Adrenal gland (tissue), 9 donors: ENCODE measurements at regions not wholly inside any gene's neighbourhood (a gene's known extent, or its start where the extent isn't known, plus 50 kb on each side); places are given as distances from the start of the nearest gene placed in this dataset.
"Not testable (repeated sequence)": the region's sequence is repeated elsewhere in the genome, so short reads cannot be mapped to it uniquely, and the experiment has no call there.

Experiments
- DNase-seq, 7 donors: peaks; one replicate each; pipeline ENCODE4 v3.0.0-alpha.2; 2019 to 2020
- H3K27ac ChIP-seq, 5 donors: fragments of 200-600 bp; sonication (generic) in 4 of 5; 1 replicate in 3 of 5; 2 replicates in 2 of 5; pipeline versions ENCODE4 v1.5.1 to v1.8.0; 2016 to 2020; ENCODE audit warnings: mild to moderate bottlenecking in 1 of 5
- H3K27me3 ChIP-seq: fragments of 200-600 bp; 2 replicates; pipeline ENCODE4 v1.8.0; 2021
- H3K36me3 ChIP-seq, 2 donors: fragments of 200-600 bp; replicated peaks in 1 of 2; 1 replicate in 1 of 2; 2 replicates in 1 of 2; pipeline versions ENCODE4 v1.5.1 to v1.8.0; 2018 to 2022
- H3K4me1 ChIP-seq, 2 donors: fragments of 200-600 bp; replicated peaks in 1 of 2; 1 replicate in 1 of 2; 2 replicates in 1 of 2; pipeline versions ENCODE4 v1.5.1 to v1.8.0; 2018 to 2021
- H3K4me3 ChIP-seq, 4 donors: fragments of 200-600 bp; sonication (generic) in 3 of 4; one replicate each; pipeline ENCODE4 v1.5.1; 2016 to 2018
- H3K9me3 ChIP-seq, 3 donors: fragments of 200-600 bp; sonication (generic) in 1 of 3; replicated peaks in 1 of 3; 1 replicate in 2 of 3; 2 replicates in 1 of 3; pipeline versions ENCODE4 v1.5.1 to v1.8.0; 2016 to 2021
- WGBS, 4 donors: extraction: QIAGEN DNeasy Blood & Tissue Kit in 2 of 4; methylation state at CpG; one replicate each; pipeline versions ENCODE4 v1.1.5 to v1.1.7; 2013 to 2017; 5-methylcytosine and 5-hydroxymethylcytosine counted together
- intact Hi-C, 2 donors: fragments of 100-400 bp; cut with DNase I; formaldehyde crosslinking; loops; one replicate each; pipeline versions ENCODE4 v1.14.1 to v1.15.0; 2022 to 2023
- donor health status: healthy with polysubstance abuse.
- donor health status: Bipolar disorder and iron deficiency.
- donor health status: DM: yes; HTN: yes; CAD: no.
- donor health status: DM: no; HTN: no; CAD: no.
- donor health status: DM: no; HTN: no; CAD: no.

GRCh38 chr1:120519196-120519595 lies 104.4 kb downstream of the NBPF8 start:
- H3K9me3 ChIP-seq, H3K4me3 ChIP-seq, H3K36me3 ChIP-seq, H3K27ac ChIP-seq, H3K4me1 ChIP-seq, H3K27me3 ChIP-seq, intact Hi-C loops, DNase-seq: not testable (repeated sequence)
- 56 to 100% (median 92%) methylated on average over 1 of the region's 8 CpGs; no CpG with 5 or more reads in 1 of the 4 donors for WGBS, 4 donors

- WGBS, 4 donors = 80 to 92% (median 85%) methylated on average over 1 to 2 of the region's 7 CpGs
- intact Hi-C loops, DNase-seq, H3K27me3 ChIP-seq, H3K9me3 ChIP-seq, H3K4me1 ChIP-seq, H3K27ac ChIP-seq, H3K36me3 ChIP-seq, H3K4me3 ChIP-seq: not testable (repeated sequence)
Measured at GRCh38 chr1:120524416-120524815, 109.6 kb downstream of the NBPF8 start.

- 86 to 100% (median 98%) methylated on average over 1 to 2 of the region's 3 CpGs for WGBS, 4 donors
- H3K36me3 ChIP-seq, H3K27me3 ChIP-seq, H3K9me3 ChIP-seq, intact Hi-C loops, H3K27ac ChIP-seq, H3K4me3 ChIP-seq, DNase-seq, H3K4me1 ChIP-seq: not testable (repeated sequence)
Measured at GRCh38 chr1:120525386-120525785, 110.6 kb downstream of the NBPF8 start.

- DNase-seq = not testable (repeated sequence)
- WGBS, 4 donors = 84 to 90% (median 87%) methylated on average over 4 to 5 of the region's 5 CpGs
Measured at GRCh38 chr1:120529475-120530089, 114.7 kb downstream of the NBPF8 start.

GRCh38 chr1:120531455-120531854 lies 116.6 kb downstream of the NBPF8 start:
- WGBS, 4 donors = 100% methylated on average over 1 of the region's 3 CpGs; no CpG with 5 or more reads in 2 of the 4 donors
- intact Hi-C loops, H3K4me3 ChIP-seq, H3K9me3 ChIP-seq, H3K4me1 ChIP-seq, H3K27ac ChIP-seq, H3K27me3 ChIP-seq, H3K36me3 ChIP-seq, DNase-seq: not testable (repeated sequence)

More at GRCh38 chr1:120529475-120530089, 114.7 kb downstream of the NBPF8 start:
- H3K27ac ChIP-seq, H3K4me3 ChIP-seq, H3K27me3 ChIP-seq, H3K4me1 ChIP-seq, intact Hi-C loops, H3K9me3 ChIP-seq, H3K36me3 ChIP-seq: not testable (repeated sequence)

GRCh38 chr1:120534361-120535047 lies 119.7 kb downstream of the NBPF8 start:
- DNase-seq, H3K27me3 ChIP-seq, H3K36me3 ChIP-seq, H3K27ac ChIP-seq, H3K4me1 ChIP-seq, H3K4me3 ChIP-seq, intact Hi-C loops, H3K9me3 ChIP-seq: not testable (repeated sequence)
- WGBS, 4 donors = 39 to 56% (median 55%) methylated on average over 2 of the region's 2 CpGs

- H3K27ac ChIP-seq, H3K27me3 ChIP-seq, intact Hi-C loops, H3K9me3 ChIP-seq, DNase-seq, H3K4me3 ChIP-seq, H3K4me1 ChIP-seq, H3K36me3 ChIP-seq: not testable (repeated sequence)
- 73 to 95% (median 88%) methylated on average over 1 of the region's 1 CpG for WGBS, 4 donors
Measured at GRCh38 chr1:120535052-120535451, 120.2 kb downstream of the NBPF8 start.

GRCh38 chr1:120541394-120541793 lies 126.6 kb downstream of the NBPF8 start:
- H3K27ac ChIP-seq, H3K27me3 ChIP-seq, H3K4me1 ChIP-seq, H3K36me3 ChIP-seq, DNase-seq, H3K9me3 ChIP-seq, intact Hi-C loops, H3K4me3 ChIP-seq: not testable (repeated sequence)
- 40 to 86% (median 71%) methylated on average over 1 to 2 of the region's 5 CpGs for WGBS, 4 donors

GRCh38 chr1:120542365-120542764 lies 127.5 kb downstream of the NBPF8 start:
- DNase-seq, H3K27me3 ChIP-seq: not testable (repeated sequence)

GRCh38 chr1:120542940-120543339 lies 128.1 kb downstream of the NBPF8 start:
- WGBS, 4 donors = 63 to 67% methylated on average over 1 of the region's 2 CpGs; no CpG with 5 or more reads in 2 of the 4 donors
- intact Hi-C loops, H3K4me3 ChIP-seq, H3K36me3 ChIP-seq, DNase-seq, H3K27me3 ChIP-seq, H3K4me1 ChIP-seq, H3K9me3 ChIP-seq, H3K27ac ChIP-seq: not testable (repeated sequence)

More at GRCh38 chr1:120542365-120542764, 127.5 kb downstream of the NBPF8 start:
- H3K27ac ChIP-seq, H3K4me3 ChIP-seq, H3K9me3 ChIP-seq, intact Hi-C loops, H3K36me3 ChIP-seq, H3K4me1 ChIP-seq: not testable (repeated sequence)
- no CpG with 5 or more reads among the region's 2 CpGs for WGBS, 4 donors
